Stimulated activated CD4-positive, alpha-beta T cell treated with anti-CD3 and anti-CD28 coated beads, Interleukin-4, amount 100 ng/mL, for 1 hour (primary cell): ENCODE measurements at regions not wholly inside any gene's neighbourhood (a gene's known extent, or its start where the extent isn't known, plus 50 kb on each side); places are given as distances from the start of the nearest gene placed in this dataset.

Experiments used
- DNase-seq: peaks from one replicate; pipeline ENCODE4 v3.0.0-alpha.2; 2020

GRCh38 chr3:135805752-135806151 is 159.8 kb upstream of the PPP2R3A start:
- DNase-seq: no peak

GRCh38 chr3:135806317-135806716 is 159.2 kb upstream of the PPP2R3A start:
- no peak for DNase-seq

- no peak for DNase-seq
Observed at GRCh38 chr3:135807879-135808278, 157.6 kb upstream of the PPP2R3A start.

- DNase-seq: no peak
Observed at GRCh38 chr3:135809021-135809634, 156.4 kb upstream of the PPP2R3A start.

GRCh38 chr3:135811651-135812050 is 153.9 kb upstream of the PPP2R3A start:
- no peak for DNase-seq

- no peak for DNase-seq
Observed at GRCh38 chr3:135812057-135812456, 153.5 kb upstream of the PPP2R3A start.

- no peak for DNase-seq
Observed at GRCh38 chr3:135834465-135834864, 131.1 kb upstream of the PPP2R3A start.

GRCh38 chr3:135837977-135838631 is 127.4 kb upstream of the PPP2R3A start:
- DNase-seq: no peak

GRCh38 chr3:135840436-135840835 is 125.1 kb upstream of the PPP2R3A start:
- DNase-seq: no peak

GRCh38 chr3:135844386-135844785 is 121.1 kb upstream of the PPP2R3A start:
- DNase-seq: no peak

GRCh38 chr3:135848051-135848450 is 117.5 kb upstream of the PPP2R3A start:
- DNase-seq: no peak

GRCh38 chr3:135849827-135850226 is 115.7 kb upstream of the PPP2R3A start:
- DNase-seq: no peak

- no peak for DNase-seq
Observed at GRCh38 chr3:135851201-135852081, 114.1 kb upstream of the PPP2R3A start.

GRCh38 chr3:135853981-135854380 is 111.5 kb upstream of the PPP2R3A start:
- no peak for DNase-seq

- no peak for DNase-seq
Observed at GRCh38 chr3:135860761-135861160, 104.8 kb upstream of the PPP2R3A start.

GRCh38 chr3:135862361-135862760 is 103.2 kb upstream of the PPP2R3A start:
- DNase-seq: no peak

GRCh38 chr3:135864060-135864459 is 101.5 kb upstream of the PPP2R3A start:
- no peak for DNase-seq

- DNase-seq: no peak
Observed at GRCh38 chr3:135865085-135865484, 100.4 kb upstream of the PPP2R3A start.

- DNase-seq: no peak
Observed at GRCh38 chr3:135865553-135865952, 100.0 kb upstream of the PPP2R3A start.

- DNase-seq: no peak
Observed at GRCh38 chr3:135867911-135868310, 97.6 kb upstream of the PPP2R3A start.

GRCh38 chr3:135868801-135869200 is 96.7 kb upstream of the PPP2R3A start:
- DNase-seq: no peak

- DNase-seq: no peak
Observed at GRCh38 chr3:135869439-135870105, 96.0 kb upstream of the PPP2R3A start.

- DNase-seq: no peak
Observed at GRCh38 chr3:135871311-135871710, 94.2 kb upstream of the PPP2R3A start.
